ENCODE measurements at regions not wholly inside any gene's neighbourhood (a gene's known extent, or its start where the extent isn't known, plus 50 kb on each side); places are given as distances from the start of the nearest gene placed in this dataset.
"Not testable (repeated sequence)": the region's sequence is repeated elsewhere in the genome, so short reads cannot be mapped to it uniquely, and the experiment has no call there.

- Mint-ChIP-seq H3K4me3 (no peak overlapping the region), H3K27ac (no peak overlapping the region), H3K9me3 (no peaks in the 10 kb centered on the region), H3K27me3 (ENCODE audit: low read depth in 3 of 3) (no peaks in the 10 kb centered on the region), H3K4me1 (no peaks in the 10 kb centered on the region), H3K36me3 (no peaks in the 10 kb centered on the region)
- Histone ChIP-seq H4K20me1 (ENCODE audit: insufficient read depth, low read length) (no peaks in the 10 kb centered on the region), H3K4me1 (ENCODE audit: control insufficient read depth in 1 of 2, insufficient read depth in 2 of 2, low read length in 2 of 2) (no peaks in the 10 kb centered on the region), H3K36me3 (replicated peaks in 1 of 2; ENCODE audit: control insufficient read depth in 1 of 2, insufficient read depth in 2 of 2, low read length in 2 of 2) (no peaks in the 10 kb centered on the region), H3K27me3 (ENCODE audit: control insufficient read depth in 2 of 2, insufficient read depth in 2 of 2, low read length in 2 of 2) (no peaks in the 10 kb centered on the region), H3K9ac (ENCODE audit: insufficient read depth, low read length, poor library complexity, severe bottlenecking) (no peak overlapping the region), H3K79me2 (ENCODE audit: insufficient read depth, low read length) (no peaks in the 10 kb centered on the region), H3K4me3 (replicated peaks in 1 of 3; ENCODE audit: low read depth in 2 of 3, low read length in 3 of 3) (no peak overlapping the region), H3K9me3 (replicated peaks in 1 of 2; ENCODE audit: control insufficient read depth in 1 of 2, insufficient read depth in 1 of 2, low read length in 2 of 2) (no peaks in the 10 kb centered on the region), H3K4me2 (replicated peaks; ENCODE audit: extremely low read depth, low read length, poor library complexity, severe bottlenecking) (no peak overlapping the region), H3K27ac (ENCODE audit: low read depth in 1 of 2, low read length in 2 of 2) (no peak overlapping the region), H2AFZ (ENCODE audit: insufficient read depth, low read depth, low read length, poor library complexity, severe bottlenecking) (no peak overlapping the region)
- DNase-seq: no peak
- WGBS (ENCODE audit: insufficient coverage): 96% methylated on average over 3 of the region's 8 CpGs
- no peak for TF ChIP-seq CTCF (IDR thresholded peaks at IDR 0.05)
- intact Hi-C loops (cut with micrococcal nuclease): no loop called here
Observed at GRCh38 chr18:57951117-57951796, 92.8 kb upstream of the NEDD4L start.

DNA sequence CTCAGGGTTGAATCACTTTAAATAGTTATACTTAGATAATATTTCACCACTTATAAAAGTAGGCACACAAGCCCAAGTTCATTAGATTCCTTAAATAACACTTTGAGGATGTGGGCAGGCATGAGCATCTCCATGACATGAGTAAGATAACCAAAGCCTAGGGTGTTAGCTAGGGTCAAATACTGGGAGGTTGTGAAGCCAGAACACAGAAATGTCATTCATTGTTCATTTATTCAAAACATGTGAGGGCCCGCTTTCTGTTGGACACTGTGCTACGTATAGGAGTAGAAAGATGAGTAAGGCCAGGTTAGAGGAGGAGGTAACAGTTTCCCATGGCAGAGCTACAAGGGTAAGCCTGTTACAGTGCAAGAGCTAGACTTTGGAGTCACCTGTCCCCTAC lies 93.5 kb upstream of the NEDD4L start:
- DNase-seq: no peak
- Histone ChIP-seq H3K4me3 (replicated peaks in 1 of 3; ENCODE audit: low read depth in 2 of 3, low read length in 3 of 3) (no peak overlapping the region), H3K9ac (ENCODE audit: insufficient read depth, low read length, poor library complexity, severe bottlenecking) (no peak overlapping the region), H3K36me3 (replicated peaks in 1 of 2; ENCODE audit: control insufficient read depth in 1 of 2, insufficient read depth in 2 of 2, low read length in 2 of 2) (no peaks in the 10 kb centered on the region), H3K79me2 (ENCODE audit: insufficient read depth, low read length) (no peaks in the 10 kb centered on the region), H4K20me1 (ENCODE audit: insufficient read depth, low read length) (no peaks in the 10 kb centered on the region), H3K27ac (ENCODE audit: low read depth in 1 of 2, low read length in 2 of 2) (no peak overlapping the region), H3K4me1 (ENCODE audit: control insufficient read depth in 1 of 2, insufficient read depth in 2 of 2, low read length in 2 of 2) (no peaks in the 10 kb centered on the region), H2AFZ (ENCODE audit: insufficient read depth, low read depth, low read length, poor library complexity, severe bottlenecking) (no peak overlapping the region), H3K27me3 (ENCODE audit: control insufficient read depth in 2 of 2, insufficient read depth in 2 of 2, low read length in 2 of 2) (no peaks in the 10 kb centered on the region), H3K9me3 (replicated peaks in 1 of 2; ENCODE audit: control insufficient read depth in 1 of 2, insufficient read depth in 1 of 2, low read length in 2 of 2) (no peaks in the 10 kb centered on the region), H3K4me2 (replicated peaks; ENCODE audit: extremely low read depth, low read length, poor library complexity, severe bottlenecking) (no peak overlapping the region)
- no peaks in the 10 kb centered on the region for H3K27me3 Mint-ChIP-seq (ENCODE audit: low read depth in 3 of 3)
- H3K36me3 Mint-ChIP-seq: no peaks in the 10 kb centered on the region
- no peak overlapping the region for H3K4me3 Mint-ChIP-seq
- intact Hi-C loops (cut with micrococcal nuclease): no loop called here
- H3K27ac Mint-ChIP-seq: no peak overlapping the region
- no peaks in the 10 kb centered on the region for H3K4me1 Mint-ChIP-seq
- WGBS (ENCODE audit: insufficient coverage): no CpG with 5 or more reads among the region's 2 CpGs
- TF ChIP-seq CTCF (IDR thresholded peaks at IDR 0.05): no peak
- no peaks in the 10 kb centered on the region for H3K9me3 Mint-ChIP-seq

- H4K20me1 ChIP-seq (ENCODE audit: insufficient read depth, low read length); H3K36me3 Mint-ChIP-seq; H3K27me3 ChIP-seq (ENCODE audit: control insufficient read depth in 2 of 2, insufficient read depth in 2 of 2, low read length in 2 of 2); intact Hi-C loops (cut with micrococcal nuclease); H3K9me3 Mint-ChIP-seq; H3K4me1 Mint-ChIP-seq; H3K4me3 Mint-ChIP-seq; H3K27me3 Mint-ChIP-seq (ENCODE audit: low read depth in 3 of 3); H3K9ac ChIP-seq (ENCODE audit: insufficient read depth, low read length, poor library complexity, severe bottlenecking); H3K4me2 ChIP-seq (replicated peaks; ENCODE audit: extremely low read depth, low read length, poor library complexity, severe bottlenecking); H3K9me3 ChIP-seq (replicated peaks in 1 of 2; ENCODE audit: control insufficient read depth in 1 of 2, insufficient read depth in 1 of 2, low read length in 2 of 2); H3K79me2 ChIP-seq (ENCODE audit: insufficient read depth, low read length); DNase-seq; H3K36me3 ChIP-seq (replicated peaks in 1 of 2; ENCODE audit: control insufficient read depth in 1 of 2, insufficient read depth in 2 of 2, low read length in 2 of 2); H3K4me1 ChIP-seq (ENCODE audit: control insufficient read depth in 1 of 2, insufficient read depth in 2 of 2, low read length in 2 of 2); H3K4me3 ChIP-seq (replicated peaks in 1 of 3; ENCODE audit: low read depth in 2 of 3, low read length in 3 of 3); H2AFZ ChIP-seq (ENCODE audit: insufficient read depth, low read depth, low read length, poor library complexity, severe bottlenecking); H3K27ac Mint-ChIP-seq; H3K27ac ChIP-seq (ENCODE audit: low read depth in 1 of 2, low read length in 2 of 2): not testable (repeated sequence)
- WGBS (ENCODE audit: insufficient coverage): no CpG with 5 or more reads among the region's 7 CpGs
Observed at GRCh38 chr18:57949335-57949734, 94.7 kb upstream of the NEDD4L start.
